ENCODE measurements at regions not wholly inside any gene's neighbourhood (a gene's known extent, or its start where the extent isn't known, plus 50 kb on each side); places are given as distances from the start of the nearest gene placed in this dataset. TPM values are rescaled to one million over a fixed set of nuclear protein-coding genes. Genes with fewer than 3 reads are reported as not detected.
A peak's percentile ranks its signal among the peaks of the same experiment; 100 is the strongest.

DNA sequence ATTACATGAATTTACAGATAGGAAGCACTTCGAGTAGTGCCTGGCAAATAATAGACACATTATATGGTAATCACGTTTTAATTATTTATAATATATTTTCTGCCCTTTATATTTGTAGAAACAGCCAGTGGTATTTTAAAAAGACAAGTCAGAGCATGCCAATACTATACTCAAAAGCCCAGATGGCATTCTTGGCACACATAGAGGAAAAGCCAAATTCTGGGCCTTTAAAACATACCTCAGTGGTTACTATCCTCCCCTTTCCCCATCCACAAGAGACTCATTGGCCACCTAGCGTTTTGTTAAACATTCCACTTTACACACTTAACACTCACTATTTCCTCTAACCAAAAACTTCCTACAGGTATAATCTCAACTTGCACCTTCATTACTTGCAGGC is 63.3 kb upstream of the ZNF804A start:
- Histone ChIP-seq H3K4me3 (no peak overlapping the region), H3K27ac (no peak overlapping the region), H4K20me1 (ENCODE audit: insufficient read depth) (no peaks in the 10 kb centered on the region), H3F3A (ENCODE audit: insufficient read depth) (no peaks in the 10 kb centered on the region), H3K9me3 (ENCODE audit: low read depth) (no peaks in the 10 kb centered on the region), H3K9ac (no peak overlapping the region), H3K27me3 (replicated peaks; ENCODE audit: insufficient read depth) (no peaks in the 10 kb centered on the region), H3K9me2 (ENCODE audit: insufficient read depth) (no peaks in the 10 kb centered on the region), H3K36me3 (ENCODE audit: low read depth) (no peaks in the 10 kb centered on the region), H3K79me2 (ENCODE audit: insufficient read depth) (no peaks in the 10 kb centered on the region), H2AFZ (no peak overlapping the region), H3K4me1 (ENCODE audit: insufficient read depth) (no peaks in the 10 kb centered on the region), H3K4me2 (ENCODE audit: unreplicated experiment) (no peak overlapping the region)
- 10 to 13% methylated on average over 3 of the region's 3 CpGs for WGBS, 2 experiments (ENCODE audit: low coverage in 1 of 2, low lambda C conversion rate in 2 of 2, missing lambda C conversion rate in 2 of 2)
- no peak for DNase-seq
- in situ Hi-C loops (cut with MboI), result no loop called here
- TF ChIP-seq EZH2phosphoT487 (IDR thresholded peaks at IDR 0.05; ENCODE audit: insufficient read depth, low read depth) (no peak), EZH2 (IDR thresholded peaks at IDR 0.05; ENCODE audit: insufficient read depth, poor library complexity, severe bottlenecking) (no peak)

DNA sequence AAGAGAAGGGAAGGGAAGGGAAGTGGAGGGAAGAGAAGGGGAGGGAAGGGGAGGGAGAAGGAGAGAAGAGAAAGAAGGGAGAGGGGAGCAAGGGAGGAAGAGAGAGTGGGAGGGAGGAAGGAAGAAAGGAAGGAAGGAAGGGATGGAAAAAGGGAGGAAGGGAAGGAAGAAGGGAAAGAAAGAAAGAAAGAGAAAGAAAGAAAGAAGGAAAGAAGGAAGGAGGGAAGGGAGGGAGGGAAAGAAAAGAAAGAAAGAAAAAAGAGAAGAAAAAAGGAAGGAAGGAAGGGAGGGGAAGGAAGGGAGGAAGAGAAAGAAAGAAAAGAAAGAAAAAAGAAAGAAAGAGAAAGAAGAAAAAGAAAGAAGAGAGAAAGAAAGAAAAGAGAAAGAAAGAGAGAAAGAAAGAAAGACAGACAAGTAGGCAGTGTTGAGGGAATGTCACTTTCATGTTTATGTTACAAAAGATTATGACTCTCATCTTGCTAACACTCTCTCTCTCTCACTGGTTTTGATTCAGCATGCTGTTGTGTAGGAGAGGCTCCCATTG is 58.0 kb upstream of the ZNF804A start:
- Histone ChIP-seq H3K4me1 (ENCODE audit: insufficient read depth) (no peaks in the 10 kb centered on the region), H3K79me2 (ENCODE audit: insufficient read depth) (no peaks in the 10 kb centered on the region), H4K20me1 (ENCODE audit: insufficient read depth) (no peaks in the 10 kb centered on the region), H3K27me3 (replicated peaks; ENCODE audit: insufficient read depth) (no peaks in the 10 kb centered on the region), H3K4me3 (no peak overlapping the region), H3K9me2 (ENCODE audit: insufficient read depth) (no peaks in the 10 kb centered on the region), H3K9me3 (ENCODE audit: low read depth) (no peaks in the 10 kb centered on the region), H3K36me3 (ENCODE audit: low read depth) (no peaks in the 10 kb centered on the region), H3K9ac (no peak overlapping the region), H3K27ac (no peak overlapping the region), H3F3A (ENCODE audit: insufficient read depth) (no peaks in the 10 kb centered on the region), H3K4me2 (ENCODE audit: unreplicated experiment) (no peak overlapping the region), H2AFZ (no peak overlapping the region)
- no peak for DNase-seq
- TF ChIP-seq EZH2phosphoT487 (IDR thresholded peaks at IDR 0.05; ENCODE audit: insufficient read depth, low read depth) (no peak), EZH2 (IDR thresholded peaks at IDR 0.05; ENCODE audit: insufficient read depth, poor library complexity, severe bottlenecking) (no peak)
- in situ Hi-C loops (cut with MboI), result no loop called here

DNA sequence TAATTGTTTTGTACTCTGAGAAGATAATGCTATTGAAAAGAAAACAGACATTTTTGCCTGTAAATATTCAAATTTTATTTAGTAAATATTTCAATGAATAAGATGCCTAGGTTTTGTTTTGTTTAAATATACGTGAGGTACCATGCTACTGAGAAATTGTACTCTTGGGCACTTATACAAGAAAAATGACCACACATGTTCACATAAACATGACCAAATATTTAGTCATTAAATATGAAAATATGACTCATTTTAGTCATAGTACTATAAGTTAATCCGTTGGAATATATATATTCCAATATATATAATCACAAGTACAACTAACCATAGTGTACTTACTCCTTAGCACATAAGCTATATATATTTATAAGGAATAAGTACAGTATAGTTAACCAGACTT is 56.7 kb upstream of the ZNF804A start:
- H3K9ac ChIP-seq, result no peak overlapping the region
- no peaks in the 10 kb centered on the region for H3K4me1 ChIP-seq (ENCODE audit: insufficient read depth)
- no peaks in the 10 kb centered on the region for H4K20me1 ChIP-seq (ENCODE audit: insufficient read depth)
- no peak overlapping the region for H3K4me2 ChIP-seq (ENCODE audit: unreplicated experiment)
- H3K79me2 ChIP-seq (ENCODE audit: insufficient read depth), result no peaks in the 10 kb centered on the region
- H3K9me3 ChIP-seq (ENCODE audit: low read depth), result no peaks in the 10 kb centered on the region
- no peak overlapping the region for H2AFZ ChIP-seq
- H3K27ac ChIP-seq, result no peak overlapping the region
- H3F3A ChIP-seq (ENCODE audit: insufficient read depth), result no peaks in the 10 kb centered on the region
- 19 to 28% methylated on average over 2 of the region's 2 CpGs for WGBS, 2 experiments (ENCODE audit: low coverage in 1 of 2, low lambda C conversion rate in 2 of 2, missing lambda C conversion rate in 2 of 2)
- no peak for DNase-seq
- H3K4me3 ChIP-seq, result no peak overlapping the region
- TF ChIP-seq EZH2phosphoT487 (IDR thresholded peaks at IDR 0.05; ENCODE audit: insufficient read depth, low read depth), result no peak
- TF ChIP-seq EZH2 (IDR thresholded peaks at IDR 0.05; ENCODE audit: insufficient read depth, poor library complexity, severe bottlenecking), result no peak
- H3K9me2 ChIP-seq (ENCODE audit: insufficient read depth), result no peaks in the 10 kb centered on the region
- in situ Hi-C loops (cut with MboI), result no loop called here
- H3K27me3 ChIP-seq (replicated peaks; ENCODE audit: insufficient read depth), result no peaks in the 10 kb centered on the region
- H3K36me3 ChIP-seq (ENCODE audit: low read depth), result no peaks in the 10 kb centered on the region

DNA sequence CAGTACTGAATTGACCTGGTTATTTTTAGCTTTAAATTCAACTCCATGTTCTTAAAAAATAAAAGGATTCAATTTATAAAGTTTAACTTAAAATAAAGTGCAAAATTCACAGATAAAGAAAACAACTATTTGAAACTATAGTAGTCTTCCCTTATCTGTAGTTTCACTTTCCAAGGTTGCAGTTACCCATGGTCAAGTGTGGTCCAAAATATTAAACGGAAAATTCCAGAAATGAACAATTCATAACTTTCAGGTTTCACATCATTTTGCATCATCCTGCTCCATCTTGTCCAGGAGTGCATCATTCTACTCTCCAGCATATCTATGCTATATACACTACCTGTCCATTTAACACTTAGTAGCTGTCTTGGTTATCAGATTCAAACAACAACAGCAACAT is 54.5 kb upstream of the ZNF804A start:
- H2AFZ ChIP-seq, result no peak overlapping the region
- no peaks in the 10 kb centered on the region for H3K36me3 ChIP-seq (ENCODE audit: low read depth)
- no peak overlapping the region for H3K4me2 ChIP-seq (ENCODE audit: unreplicated experiment)
- no peaks in the 10 kb centered on the region for H3F3A ChIP-seq (ENCODE audit: insufficient read depth)
- H3K4me3 ChIP-seq, result no peak overlapping the region
- H3K9ac ChIP-seq, result no peak overlapping the region
- no peaks in the 10 kb centered on the region for H4K20me1 ChIP-seq (ENCODE audit: insufficient read depth)
- H3K79me2 ChIP-seq (ENCODE audit: insufficient read depth), result no peaks in the 10 kb centered on the region
- 37 to 50% methylated on average over 1 of the region's 1 CpG for WGBS, 2 experiments (ENCODE audit: low coverage in 1 of 2, low lambda C conversion rate in 2 of 2, missing lambda C conversion rate in 2 of 2)
- no peaks in the 10 kb centered on the region for H3K27me3 ChIP-seq (replicated peaks; ENCODE audit: insufficient read depth)
- H3K4me1 ChIP-seq (ENCODE audit: insufficient read depth), result no peaks in the 10 kb centered on the region
- H3K9me3 ChIP-seq (ENCODE audit: low read depth), result no peaks in the 10 kb centered on the region
- H3K9me2 ChIP-seq (ENCODE audit: insufficient read depth), result no peaks in the 10 kb centered on the region
- in situ Hi-C loops (cut with MboI), result no loop called here
- no peak for DNase-seq
- TF ChIP-seq EZH2phosphoT487 (IDR thresholded peaks at IDR 0.05; ENCODE audit: insufficient read depth, low read depth) (no peak), EZH2 (IDR thresholded peaks at IDR 0.05; ENCODE audit: insufficient read depth, poor library complexity, severe bottlenecking) (no peak)
- no peak overlapping the region for H3K27ac ChIP-seq

MicroRNA genes in the stretch of these regions (microRNA counts, 767-probe panel; counts per million panel counts)
- 447 counts per million, percentile 86 among the panel's probes with 10 or more counts for microRNA hsa-miR-548ae

Small RNA genes in the stretch of these regions (microRNA-seq; reads per million reads assigned to microRNA genes)
- gene MIR548AE1 (ENCODE audit: borderline number of aligned reads), result not detected

Small RNA genes in the stretch of these regions (small RNA-seq; reads per million reads assigned to genes)
- gene MIR548AE1 (ENCODE audit: low read depth, low replicate concordance), result not detected

All from GM23248 (cell line).